Fibroblast of lung (primary cell): ENCODE measurements at regions not wholly inside any gene's neighbourhood (a gene's known extent, or its start where the extent isn't known, plus 50 kb on each side); places are given as distances from the start of the nearest gene placed in this dataset.

Experiments used
- DNase-seq, 2 donors: peaks; one replicate each; pipeline versions ENCODE4 v3.0.0 to v3.0.0-alpha.2; 2010; ENCODE audit warnings: low read depth in 2 of 2
- H2AFZ ChIP-seq: 2 replicates; pipeline ENCODE4 v1.5.1; 2012; ENCODE audit warnings: low read length, control low read depth, inconsistent platforms
- H3K27ac ChIP-seq: 2 replicates; pipeline ENCODE4 v1.5.1; 2011; ENCODE audit warnings: low read length, control low read depth; ENCODE audit not compliant: insufficient read depth
- H3K27me3 ChIP-seq: 2 replicates; pipeline ENCODE4 v1.5.1; 2011; ENCODE audit warnings: mild to moderate bottlenecking, low read length; ENCODE audit not compliant: control insufficient read depth, insufficient read depth
- H3K36me3 ChIP-seq: 2 replicates; pipeline ENCODE4 v1.5.1; 2011; ENCODE audit warnings: low read length; ENCODE audit not compliant: control insufficient read depth, insufficient read depth
- H3K4me1 ChIP-seq: 2 replicates; pipeline ENCODE4 v1.5.1; 2011; ENCODE audit warnings: low read length; ENCODE audit not compliant: control insufficient read depth, insufficient read depth; ENCODE audit errors: extremely low read depth
- H3K4me2 ChIP-seq: 2 replicates; pipeline ENCODE4 v1.5.1; 2011; ENCODE audit warnings: low read length, control low read depth; ENCODE audit not compliant: insufficient read depth; ENCODE audit errors: extremely low read depth
- H3K4me3 ChIP-seq, 4 experiments: fragments of 200-600 bp in 1 of 4; sonication (generic) in 1 of 4; replicated peaks in 1 of 4; 2 replicates each; pipeline ENCODE4 v1.5.1; 2011 to 2016; ENCODE audit warnings: low read length in 4 of 4, low read depth in 3 of 4, mild to moderate bottlenecking in 3 of 4, control low read depth in 2 of 4, inconsistent platforms in 1 of 4, mixed read lengths in 1 of 4; ENCODE audit not compliant: insufficient read depth in 1 of 4; ENCODE audit errors: control extremely low read depth in 1 of 4
- H3K79me2 ChIP-seq: 2 replicates; pipeline ENCODE4 v1.5.1; 2012; ENCODE audit warnings: mild to moderate bottlenecking, low read length, inconsistent platforms; ENCODE audit not compliant: control insufficient read depth, insufficient read depth
- H3K9ac ChIP-seq: 2 replicates; pipeline ENCODE4 v1.5.1; 2011; ENCODE audit warnings: mild to moderate bottlenecking, low read length, control low read depth; ENCODE audit not compliant: insufficient read depth
- H3K9me3 ChIP-seq: 2 replicates; pipeline ENCODE4 v1.5.1; 2012; ENCODE audit warnings: low read depth, low read length; ENCODE audit not compliant: control insufficient read depth, insufficient read depth
- H4K20me1 ChIP-seq: 2 replicates; pipeline ENCODE4 v1.5.1; 2011; ENCODE audit warnings: low read length; ENCODE audit not compliant: control insufficient read depth, insufficient read depth; ENCODE audit errors: extremely low read depth
- CTCF ChIP-seq, 2 donors: IDR thresholded peaks in 1 of 2; conservative IDR thresholded peaks in 1 of 2; 1 replicate in 1 of 2; 2 replicates in 1 of 2; pipeline ENCODE4 v1.5.1; 2011 to 2012; ENCODE audit warnings: low read length in 2 of 2, control low read depth in 1 of 2, inconsistent platforms in 1 of 2, low read depth in 1 of 2, mild to moderate bottlenecking in 1 of 2
- EZH2 ChIP-seq: IDR thresholded peaks from 2 replicates; pipeline ENCODE4 v1.5.1; 2012; ENCODE audit warnings: low read length, control low read depth, mild to moderate bottlenecking; ENCODE audit errors: missing control alignments

- no peaks in the 10 kb centered on the region for H3K9me3 ChIP-seq
- H2AFZ ChIP-seq: no peak overlapping the region
- H3K36me3 ChIP-seq: no peaks in the 10 kb centered on the region
- no peak overlapping the region for H3K9ac ChIP-seq
- no peak for DNase-seq
- H4K20me1 ChIP-seq: no peaks in the 10 kb centered on the region
- no peak overlapping the region for H3K27ac ChIP-seq
- H3K79me2 ChIP-seq: no peaks in the 10 kb centered on the region
- H3K4me2 ChIP-seq: no peak overlapping the region
- H3K4me3 ChIP-seq: no peak overlapping the region
- no peaks in the 10 kb centered on the region for H3K27me3 ChIP-seq
- no peaks in the 10 kb centered on the region for H3K4me1 ChIP-seq
- TF ChIP-seq CTCF (conservative IDR thresholded peaks at IDR 0.05 in 1 of 2, IDR thresholded peaks at IDR 0.05 in 1 of 2; ENCODE audit: low read depth in 1 of 2, low read length in 2 of 2) (no peak), EZH2 (no peak)
These were observed 838.3 kb upstream of the ROBO1 start for GRCh38 chr3:80606073-80606472.

- Histone ChIP-seq H4K20me1 (no peaks in the 10 kb centered on the region), H3K4me1 (no peaks in the 10 kb centered on the region), H2AFZ (no peak overlapping the region), H3K9me3 (no peaks in the 10 kb centered on the region), H3K4me2 (no peak overlapping the region), H3K4me3 (no peak overlapping the region), H3K27me3 (no peaks in the 10 kb centered on the region), H3K27ac (no peak overlapping the region), H3K79me2 (no peaks in the 10 kb centered on the region), H3K9ac (no peak overlapping the region), H3K36me3 (no peaks in the 10 kb centered on the region)
- no peak for DNase-seq
- TF ChIP-seq CTCF (conservative IDR thresholded peaks at IDR 0.05 in 1 of 2, IDR thresholded peaks at IDR 0.05 in 1 of 2; ENCODE audit: low read depth in 1 of 2, low read length in 2 of 2) (no peak), EZH2 (no peak)
These were observed 833.7 kb upstream of the ROBO1 start for GRCh38 chr3:80601479-80601878.

DNA sequence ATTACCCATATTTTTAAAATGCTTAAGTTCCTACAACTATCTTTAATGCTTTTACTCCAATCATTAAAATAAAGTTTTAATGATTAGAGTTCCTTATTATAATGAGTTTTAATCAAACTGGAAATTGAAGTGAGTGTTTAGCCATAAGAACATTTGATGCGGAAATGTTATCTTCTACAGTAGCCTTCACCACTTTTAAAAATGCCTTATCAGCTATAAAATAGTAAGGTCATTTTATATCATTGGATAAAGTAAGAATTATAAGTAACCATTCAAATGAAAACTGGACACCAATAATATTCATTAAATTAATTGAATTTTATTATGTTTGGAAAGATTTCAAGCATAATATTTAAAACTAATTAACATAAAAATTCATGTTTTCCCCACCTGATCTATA is 825.0 kb upstream of the ROBO1 start:
- no peak overlapping the region for H3K9ac ChIP-seq
- no peaks in the 10 kb centered on the region for H3K36me3 ChIP-seq
- TF ChIP-seq EZH2 (no peak), CTCF (conservative IDR thresholded peaks at IDR 0.05 in 1 of 2, IDR thresholded peaks at IDR 0.05 in 1 of 2; ENCODE audit: low read depth in 1 of 2, low read length in 2 of 2) (no peak)
- H3K27ac ChIP-seq: no peak overlapping the region
- H2AFZ ChIP-seq: no peak overlapping the region
- H3K27me3 ChIP-seq: no peaks in the 10 kb centered on the region
- DNase-seq: no peak
- no peaks in the 10 kb centered on the region for H3K79me2 ChIP-seq
- no peaks in the 10 kb centered on the region for H3K4me1 ChIP-seq
- H3K4me2 ChIP-seq: no peak overlapping the region
- no peaks in the 10 kb centered on the region for H3K9me3 ChIP-seq
- no peaks in the 10 kb centered on the region for H4K20me1 ChIP-seq
- H3K4me3 ChIP-seq: no peak overlapping the region
